22Rv1 (cell line): ENCODE measurements at regions not wholly inside any gene's neighbourhood (a gene's known extent, or its start where the extent isn't known, plus 50 kb on each side); places are given as distances from the start of the nearest gene placed in this dataset.

Source experiments
- H3K27ac ChIP-seq: fragments of 450-650 bp; 2 replicates; pipeline ENCODE4 v1.5.1; 2017
- ZFX ChIP-seq: fragments of 450-650 bp; IDR thresholded peaks from 2 replicates; pipeline ENCODE4 v1.6.1; 2017; ENCODE audit warnings: antibody characterized with exemption, borderline replicate concordance
- TF ChIP-seq, protein P1 (sequence below): fragments of 450-650 bp; IDR thresholded peaks from 2 replicates; pipeline ENCODE4 v1.5.1; 2017; ENCODE audit warnings: mild to moderate bottlenecking

DNA sequence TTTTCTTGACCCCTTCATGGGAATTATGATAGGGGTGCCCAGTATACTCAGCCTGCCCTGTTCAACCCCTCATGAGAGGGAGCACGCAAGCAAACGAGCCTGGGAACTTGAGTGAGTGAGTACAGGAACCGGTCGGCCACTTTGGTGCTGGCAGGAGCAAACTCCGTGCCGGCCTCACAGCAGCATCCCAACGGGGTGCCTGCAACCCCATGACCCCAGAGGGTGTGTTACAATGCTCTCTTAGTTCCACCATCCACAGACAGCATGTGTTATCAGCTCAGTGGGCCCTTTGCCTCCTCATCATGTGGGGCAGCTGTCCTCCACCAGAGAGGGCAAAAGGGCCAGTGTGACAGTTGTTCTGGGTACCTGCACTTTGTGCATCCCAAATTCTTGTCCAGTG is 289.8 kb downstream of the FRK start:
- no peak for TF ChIP-seq ZFX
- TF ChIP-seq, protein P1, sequence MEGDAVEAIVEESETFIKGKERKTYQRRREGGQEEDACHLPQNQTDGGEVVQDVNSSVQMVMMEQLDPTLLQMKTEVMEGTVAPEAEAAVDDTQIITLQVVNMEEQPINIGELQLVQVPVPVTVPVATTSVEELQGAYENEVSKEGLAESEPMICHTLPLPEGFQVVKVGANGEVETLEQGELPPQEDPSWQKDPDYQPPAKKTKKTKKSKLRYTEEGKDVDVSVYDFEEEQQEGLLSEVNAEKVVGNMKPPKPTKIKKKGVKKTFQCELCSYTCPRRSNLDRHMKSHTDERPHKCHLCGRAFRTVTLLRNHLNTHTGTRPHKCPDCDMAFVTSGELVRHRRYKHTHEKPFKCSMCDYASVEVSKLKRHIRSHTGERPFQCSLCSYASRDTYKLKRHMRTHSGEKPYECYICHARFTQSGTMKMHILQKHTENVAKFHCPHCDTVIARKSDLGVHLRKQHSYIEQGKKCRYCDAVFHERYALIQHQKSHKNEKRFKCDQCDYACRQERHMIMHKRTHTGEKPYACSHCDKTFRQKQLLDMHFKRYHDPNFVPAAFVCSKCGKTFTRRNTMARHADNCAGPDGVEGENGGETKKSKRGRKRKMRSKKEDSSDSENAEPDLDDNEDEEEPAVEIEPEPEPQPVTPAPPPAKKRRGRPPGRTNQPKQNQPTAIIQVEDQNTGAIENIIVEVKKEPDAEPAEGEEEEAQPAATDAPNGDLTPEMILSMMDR, result no peak
- no peak overlapping the region for H3K27ac ChIP-seq

DNA sequence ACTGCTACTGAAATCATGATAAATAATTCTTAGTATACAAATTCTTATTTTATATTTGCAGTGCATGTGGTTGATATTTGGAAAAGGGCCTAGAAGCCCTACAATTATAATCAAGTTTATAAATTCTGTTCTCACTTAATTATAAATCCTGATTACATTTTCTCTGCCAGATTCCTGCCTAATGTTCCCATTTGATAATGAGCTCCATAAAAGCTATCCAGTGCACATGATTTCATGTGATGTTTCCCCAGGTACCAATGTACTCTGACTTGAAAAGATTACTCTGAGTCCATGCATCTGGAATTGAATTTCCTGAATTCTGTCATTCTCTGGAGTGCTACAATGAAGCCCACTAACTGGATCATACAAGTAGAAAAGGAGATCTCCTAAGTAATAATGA is 292.2 kb downstream of the FRK start:
- TF ChIP-seq, protein P1, result no peak
- no peak for TF ChIP-seq ZFX
- no peak overlapping the region for H3K27ac ChIP-seq

DNA sequence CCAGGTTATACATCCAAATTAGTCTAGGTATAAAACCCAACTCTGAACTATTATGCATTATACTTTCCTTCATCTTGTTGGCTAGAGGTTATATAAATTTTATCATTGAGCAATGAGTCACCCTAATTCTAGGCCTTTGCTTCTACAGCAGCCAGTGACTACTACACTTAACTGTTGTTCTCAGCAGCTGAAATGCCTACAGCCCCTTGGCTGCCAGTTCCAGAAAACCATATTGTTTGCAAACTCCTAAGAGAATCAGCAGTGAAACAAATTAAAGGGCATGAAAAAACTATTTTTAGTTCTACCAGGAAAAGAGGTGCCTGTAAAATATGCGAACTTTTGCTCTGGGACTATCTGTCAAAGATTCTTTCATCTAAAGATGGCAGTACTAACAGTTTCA is 292.8 kb downstream of the FRK start:
- TF ChIP-seq, protein P1, result no peak
- no peak for TF ChIP-seq ZFX
- no peak overlapping the region for H3K27ac ChIP-seq

DNA sequence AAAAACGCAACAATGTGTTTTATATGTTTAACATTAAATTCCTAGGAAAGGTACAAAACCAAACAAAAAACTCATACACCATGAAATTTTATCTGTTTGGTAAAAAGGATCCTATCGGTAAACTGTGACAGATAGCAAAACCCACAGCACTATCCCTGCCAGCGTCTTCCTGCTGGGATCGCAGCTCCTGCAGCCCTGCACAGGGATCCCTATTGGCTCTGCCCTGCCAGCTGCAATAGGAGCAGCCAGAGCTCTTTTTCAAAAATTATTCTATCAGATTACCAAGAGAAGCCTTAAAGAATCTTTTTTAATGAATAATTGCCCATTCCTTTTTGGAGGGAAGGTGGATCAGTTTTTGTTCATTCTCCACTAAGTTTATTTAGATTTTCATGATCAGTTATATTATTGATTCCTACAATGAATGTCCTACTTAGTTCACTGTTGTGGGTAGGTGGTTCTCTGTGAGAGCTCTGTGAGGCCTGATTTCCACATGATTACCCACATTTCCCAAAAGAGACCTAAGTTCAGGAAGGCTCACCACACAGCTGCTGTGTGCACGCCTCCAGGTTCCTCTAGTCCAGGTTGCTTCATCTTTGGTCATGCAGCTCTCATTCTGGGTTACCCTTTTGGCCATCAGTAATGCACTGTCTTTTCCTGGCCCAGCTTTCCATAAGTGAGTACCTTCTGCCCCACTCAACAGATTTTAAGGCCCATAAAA is 293.8 kb downstream of the FRK start:
- TF ChIP-seq, protein P1, result no peak
- no peak for TF ChIP-seq ZFX
- H3K27ac ChIP-seq, result no peak overlapping the region

DNA sequence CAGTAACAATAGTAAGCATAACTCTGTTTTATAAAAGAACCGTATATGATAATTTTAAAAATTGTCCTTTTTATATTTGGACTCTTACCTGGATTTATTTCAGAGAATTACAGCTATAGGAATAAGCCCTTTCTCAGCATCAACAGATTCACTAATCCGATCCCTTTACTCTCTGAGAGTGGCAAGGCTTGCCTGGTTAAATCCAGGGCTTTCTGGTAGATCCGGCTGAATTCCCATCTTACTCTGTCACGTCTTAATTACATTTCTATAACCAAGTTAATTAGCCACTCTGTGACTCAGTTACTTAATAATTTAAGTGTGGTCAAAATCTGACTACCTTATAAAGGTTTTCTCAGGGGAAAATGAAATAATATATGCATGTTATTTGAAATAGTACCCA is 294.7 kb downstream of the FRK start:
- no peak overlapping the region for H3K27ac ChIP-seq
- TF ChIP-seq, protein P1, result no peak
- TF ChIP-seq ZFX, result no peak

DNA sequence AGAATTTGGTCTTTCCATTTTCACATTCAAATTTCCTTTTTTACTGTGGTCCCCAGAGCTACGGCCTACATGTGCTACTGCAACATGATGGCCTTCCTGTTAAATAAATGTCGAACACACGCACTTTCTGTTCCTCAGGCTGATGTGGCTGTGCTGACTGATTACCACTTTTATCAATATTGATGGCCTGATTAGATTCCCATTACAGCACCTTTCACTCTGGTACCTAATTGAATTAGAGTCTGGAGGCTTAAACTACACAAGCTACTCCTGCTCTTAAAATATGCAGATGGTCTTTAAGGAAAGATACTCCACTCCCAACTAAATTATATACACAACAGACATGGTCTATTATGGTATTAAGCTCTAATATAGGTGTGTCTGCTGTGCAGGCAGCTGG is 301.6 kb downstream of the FRK start:
- TF ChIP-seq ZFX, result no peak
- TF ChIP-seq, protein P1, result no peak

DNA sequence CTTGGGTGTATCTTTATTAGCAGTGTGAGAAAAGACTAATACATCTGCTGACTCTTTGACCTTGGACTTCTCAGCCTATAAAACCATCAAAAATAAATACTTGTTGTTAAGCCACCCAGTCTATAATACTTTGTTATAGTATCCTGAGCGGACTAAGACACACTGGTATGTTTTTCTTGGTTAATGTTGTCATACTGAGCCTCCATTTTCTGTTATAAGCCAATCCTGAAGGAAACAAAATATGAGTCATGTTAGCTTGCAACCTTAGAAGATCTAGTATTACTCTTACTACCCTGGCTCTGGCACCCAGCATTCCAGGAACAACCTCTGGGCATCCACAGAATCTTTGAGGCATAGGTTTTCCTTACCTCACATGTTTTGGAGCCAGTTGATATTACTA is 307.2 kb downstream of the FRK start:
- H3K27ac ChIP-seq, result no peak overlapping the region
- no peak for TF ChIP-seq ZFX
- TF ChIP-seq, protein P1, result no peak

More for the DNA sequence above, 301.6 kb downstream of the FRK start:
- no peak overlapping the region for H3K27ac ChIP-seq
